OCI-LY3 (cell line): ENCODE measurements at regions not wholly inside any gene's neighbourhood (a gene's known extent, or its start where the extent isn't known, plus 50 kb on each side); places are given as distances from the start of the nearest gene placed in this dataset.

Source experiments
- H2AFZ ChIP-seq: fragments of 200-600, 300-600 bp; shearing (Covaris generic); 2 replicates; pipeline ENCODE4 v1.6.0; 2014; ENCODE audit warnings: antibody characterized with exemption, low read depth, low read length
- H3K27ac ChIP-seq: fragments of 200-600, 300-600 bp; sonication (generic); 2 replicates; pipeline ENCODE4 v1.5.1; 2014; ENCODE audit warnings: mild to moderate bottlenecking, low read length, moderate library complexity, mixed read lengths
- H3K27me3 ChIP-seq: fragments of 200-600, 300-600 bp; sonication (generic); 2 replicates; pipeline ENCODE4 v1.6.1; 2014; ENCODE audit warnings: low read depth, low read length, mixed read lengths
- H3K36me3 ChIP-seq: fragments of 200-600, 300-600 bp; sonication (generic); replicated peaks from 2 replicates; pipeline ENCODE3; 2014; ENCODE audit warnings: low read depth, low read length, mixed read lengths
- H3K4me1 ChIP-seq: fragments of 300-600, 200-600 bp; sonication (generic); 2 replicates; pipeline ENCODE4 v1.6.1; 2014; ENCODE audit warnings: low read length, mixed read lengths
- H3K4me2 ChIP-seq: fragments of 200-600, 300-600 bp; sonication (generic); 2 replicates; pipeline ENCODE4 v1.6.1; 2014; ENCODE audit warnings: low read length, mixed read lengths
- H3K4me3 ChIP-seq: fragments of 300-600, 200-600 bp; sonication (generic); 2 replicates; pipeline ENCODE4 v1.5.1; 2014; ENCODE audit warnings: antibody characterized with exemption, mild to moderate bottlenecking, low read length, moderate library complexity
- H3K79me2 ChIP-seq: fragments of 300-600, 200-600 bp; shearing (Covaris generic); 2 replicates; pipeline ENCODE4 v1.6.1; 2014; ENCODE audit warnings: mild to moderate bottlenecking, low read length, mixed read lengths
- H3K9ac ChIP-seq: fragments of 300-600, 200-600 bp; shearing (Covaris generic); 2 replicates; pipeline ENCODE4 v1.6.0; 2014; ENCODE audit warnings: mild to moderate bottlenecking, low read length, moderate library complexity
- H3K9me3 ChIP-seq: fragments of 200-600, 300-600 bp; shearing (Covaris generic); 2 replicates; pipeline ENCODE4 v1.6.1; 2014; ENCODE audit warnings: low read length, mixed read lengths; ENCODE audit not compliant: insufficient read depth
- H4K20me1 ChIP-seq: fragments of 200-600, 300-600 bp; sonication (generic); 2 replicates; pipeline ENCODE4 v1.6.1; 2016; ENCODE audit warnings: low read length, mixed read lengths; ENCODE audit not compliant: insufficient read depth
- EZH2phosphoT487 ChIP-seq: fragments of 200-600 bp; shearing (Covaris generic); IDR thresholded peaks from 2 replicates; pipeline ENCODE4 v1.6.1; 2018; ENCODE audit warnings: antibody characterized with exemption, mixed run types, low read depth
- TF ChIP-seq, protein P1 (sequence below): fragments of 200-600, 300-600 bp; sonication (generic); IDR thresholded peaks from 2 replicates; pipeline ENCODE4 v1.5.1; 2014; ENCODE audit warnings: antibody characterized with exemption, low read length, low read depth

GRCh38 chr10:78191301-78191700 is 157.6 kb downstream of the RPS24 start:
- H3K4me3 ChIP-seq, result no peak overlapping the region
- no peaks in the 10 kb centered on the region; the same call in 1 of the 2 replicates for H3K9me3 ChIP-seq
- no peaks in the 10 kb centered on the region; the same call in 1 of the 2 replicates for H3K27me3 ChIP-seq
- no peak overlapping the region for H3K27ac ChIP-seq
- H4K20me1 ChIP-seq, result no peaks in the 10 kb centered on the region
- H3K36me3 ChIP-seq, result no peaks in the 10 kb centered on the region
- no peaks in the 10 kb centered on the region for H3K79me2 ChIP-seq
- no peak overlapping the region for H3K4me2 ChIP-seq
- H3K4me1 ChIP-seq, result no peaks in the 10 kb centered on the region
- TF ChIP-seq, protein P1, sequence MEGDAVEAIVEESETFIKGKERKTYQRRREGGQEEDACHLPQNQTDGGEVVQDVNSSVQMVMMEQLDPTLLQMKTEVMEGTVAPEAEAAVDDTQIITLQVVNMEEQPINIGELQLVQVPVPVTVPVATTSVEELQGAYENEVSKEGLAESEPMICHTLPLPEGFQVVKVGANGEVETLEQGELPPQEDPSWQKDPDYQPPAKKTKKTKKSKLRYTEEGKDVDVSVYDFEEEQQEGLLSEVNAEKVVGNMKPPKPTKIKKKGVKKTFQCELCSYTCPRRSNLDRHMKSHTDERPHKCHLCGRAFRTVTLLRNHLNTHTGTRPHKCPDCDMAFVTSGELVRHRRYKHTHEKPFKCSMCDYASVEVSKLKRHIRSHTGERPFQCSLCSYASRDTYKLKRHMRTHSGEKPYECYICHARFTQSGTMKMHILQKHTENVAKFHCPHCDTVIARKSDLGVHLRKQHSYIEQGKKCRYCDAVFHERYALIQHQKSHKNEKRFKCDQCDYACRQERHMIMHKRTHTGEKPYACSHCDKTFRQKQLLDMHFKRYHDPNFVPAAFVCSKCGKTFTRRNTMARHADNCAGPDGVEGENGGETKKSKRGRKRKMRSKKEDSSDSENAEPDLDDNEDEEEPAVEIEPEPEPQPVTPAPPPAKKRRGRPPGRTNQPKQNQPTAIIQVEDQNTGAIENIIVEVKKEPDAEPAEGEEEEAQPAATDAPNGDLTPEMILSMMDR, result no peak
- TF ChIP-seq EZH2phosphoT487, result no peak
- H3K9ac ChIP-seq, result no peak overlapping the region
- H2AFZ ChIP-seq, result no peak overlapping the region

DNA sequence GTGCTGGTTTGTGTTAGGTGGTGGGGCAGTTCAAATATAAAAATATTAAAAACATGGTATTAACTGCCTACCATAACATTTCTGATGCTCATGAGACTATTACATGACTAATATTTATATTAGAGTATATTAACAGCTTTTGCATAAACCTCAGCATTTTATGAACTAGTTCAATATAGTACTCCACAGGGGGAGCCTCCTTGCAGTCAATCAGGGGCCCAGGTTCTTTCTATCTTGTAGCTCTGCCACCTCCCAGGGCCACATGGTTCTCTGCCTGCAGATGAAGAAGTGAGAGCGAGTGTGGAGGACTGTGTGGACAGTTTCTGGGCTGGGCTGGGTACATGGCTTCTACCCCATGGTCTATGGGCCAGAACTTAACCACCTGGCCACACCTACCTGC is 159.5 kb downstream of the RPS24 start:
- no peaks in the 10 kb centered on the region for H3K36me3 ChIP-seq
- H3K27ac ChIP-seq, result no peak overlapping the region
- TF ChIP-seq EZH2phosphoT487, result no peak
- TF ChIP-seq, protein P1, result no peak
- H3K4me1 ChIP-seq, result peaks cover 10% of the 10 kb centered on the region
- no peaks in the 10 kb centered on the region for H3K79me2 ChIP-seq
- no peaks in the 10 kb centered on the region for H4K20me1 ChIP-seq
- H3K4me3 ChIP-seq, result no peak overlapping the region
- no peak overlapping the region for H2AFZ ChIP-seq
- H3K27me3 ChIP-seq, result no peaks in the 10 kb centered on the region; the same call in 1 of the 2 replicates
- H3K4me2 ChIP-seq, result no peak overlapping the region
- H3K9ac ChIP-seq, result no peak overlapping the region
- no peaks in the 10 kb centered on the region; the same call in 1 of the 2 replicates for H3K9me3 ChIP-seq

GRCh38 chr10:78194050-78194449 is 160.4 kb downstream of the RPS24 start:
- Histone ChIP-seq H3K79me2 (no peaks in the 10 kb centered on the region), H2AFZ (no peak overlapping the region), H3K4me2 (no peak overlapping the region), H3K9me3 (no peaks in the 10 kb centered on the region; the same call in 1 of the 2 replicates), H3K36me3 (no peaks in the 10 kb centered on the region), H3K4me1 (peaks cover 10% of the 10 kb centered on the region), H3K27me3 (no peaks in the 10 kb centered on the region; the same call in 1 of the 2 replicates), H3K4me3 (no peak overlapping the region), H3K27ac (no peak overlapping the region), H3K9ac (no peak overlapping the region), H4K20me1 (no peaks in the 10 kb centered on the region)
- TF ChIP-seq EZH2phosphoT487, result no peak
- TF ChIP-seq, protein P1, result no peak

DNA sequence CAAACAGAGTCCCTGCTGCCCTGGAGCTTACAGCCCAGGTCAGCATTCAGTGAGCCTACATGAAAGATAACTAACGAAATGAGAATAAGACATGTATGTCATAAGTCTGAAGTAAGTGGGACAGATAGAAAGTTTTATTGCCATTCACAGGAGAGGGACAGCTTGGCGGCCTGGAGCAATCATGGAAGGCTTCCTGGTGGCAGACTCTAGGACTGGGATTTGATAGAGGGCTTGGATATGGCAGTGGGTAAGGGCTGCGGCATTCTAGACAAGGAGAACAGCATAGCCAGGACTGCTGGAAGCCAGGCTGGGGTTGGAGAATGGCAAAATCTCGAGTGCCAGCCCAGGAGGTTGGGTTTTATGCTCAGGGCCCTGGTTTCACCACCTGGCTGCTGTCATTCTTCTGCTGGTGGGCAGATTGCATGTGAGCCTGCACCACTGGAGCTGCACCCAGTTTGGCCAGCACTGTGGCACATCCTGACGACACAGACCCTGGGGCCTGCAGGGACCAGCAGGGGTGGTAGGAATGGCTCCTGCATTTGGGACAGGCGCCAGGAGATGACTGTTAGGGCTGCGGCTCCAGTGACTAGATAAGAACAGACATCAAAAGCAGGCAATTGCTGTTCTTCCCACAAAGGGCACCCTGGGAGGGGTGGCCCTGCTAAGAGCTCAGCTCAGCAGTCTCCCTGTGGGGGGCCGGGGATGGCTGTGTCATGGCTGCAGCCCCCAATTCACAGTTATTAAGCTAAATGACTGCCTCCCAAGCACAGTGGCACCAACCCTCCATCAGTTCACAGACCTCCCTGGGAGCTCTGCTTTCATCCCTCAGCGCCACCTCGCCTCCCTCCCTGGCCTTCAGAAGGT is 161.1 kb downstream of the RPS24 start:
- no peak for TF ChIP-seq EZH2phosphoT487
- TF ChIP-seq, protein P1, result no peak
- H3K36me3 ChIP-seq, result no peaks in the 10 kb centered on the region
- H3K27ac ChIP-seq, result no peak overlapping the region
- H3K79me2 ChIP-seq, result no peaks in the 10 kb centered on the region
- H2AFZ ChIP-seq, result no peak overlapping the region
- peaks cover 10% of the 10 kb centered on the region for H3K4me1 ChIP-seq
- no peaks in the 10 kb centered on the region; the same call in 1 of the 2 replicates for H3K9me3 ChIP-seq
- no peaks in the 10 kb centered on the region for H4K20me1 ChIP-seq
- no peaks in the 10 kb centered on the region; the same call in 1 of the 2 replicates for H3K27me3 ChIP-seq
- H3K4me2 ChIP-seq, result no peak overlapping the region
- no peak overlapping the region for H3K4me3 ChIP-seq
- no peak overlapping the region for H3K9ac ChIP-seq
